ENCODE measurements at regions not wholly inside any gene's neighbourhood (a gene's known extent, or its start where the extent isn't known, plus 50 kb on each side); places are given as distances from the start of the nearest gene placed in this dataset.

GRCh38 chr12:61923152-61923551 lies 337.1 kb upstream of the USP15 start:
- peaks cover 2% of the 10 kb centered on the region for H3K27me3 Mint-ChIP-seq (ENCODE audit: unreplicated experiment)
- H3K9me3 Mint-ChIP-seq (ENCODE audit: unreplicated experiment) = no peaks in the 10 kb centered on the region
- no peak overlapping the region for H3K27ac Mint-ChIP-seq (ENCODE audit: unreplicated experiment)
- TF ChIP-seq CTCF (IDR thresholded peaks at IDR 0.05; ENCODE audit: unreplicated experiment) = no peak
- no peak for DNase-seq (ENCODE audit: low spot score)
- no peak overlapping the region for H3K4me3 Mint-ChIP-seq (ENCODE audit: unreplicated experiment)
- no peaks in the 10 kb centered on the region for H3K4me1 Mint-ChIP-seq (ENCODE audit: unreplicated experiment)
- no peaks in the 10 kb centered on the region for H3K36me3 Mint-ChIP-seq (ENCODE audit: low read depth, unreplicated experiment)

- Mint-ChIP-seq H3K36me3 (ENCODE audit: low read depth, unreplicated experiment) (no peaks in the 10 kb centered on the region), H3K27ac (ENCODE audit: unreplicated experiment) (no peak overlapping the region), H3K27me3 (ENCODE audit: unreplicated experiment) (no peaks in the 10 kb centered on the region), H3K4me1 (ENCODE audit: unreplicated experiment) (no peaks in the 10 kb centered on the region), H3K9me3 (ENCODE audit: unreplicated experiment) (no peaks in the 10 kb centered on the region), H3K4me3 (ENCODE audit: unreplicated experiment) (no peak overlapping the region)
- DNase-seq (ENCODE audit: low spot score) = no peak
- no peak for TF ChIP-seq CTCF (IDR thresholded peaks at IDR 0.05; ENCODE audit: unreplicated experiment)
Measured at GRCh38 chr12:61934564-61934963, 325.6 kb upstream of the USP15 start.

- Mint-ChIP-seq H3K4me1 (ENCODE audit: unreplicated experiment) (no peaks in the 10 kb centered on the region), H3K27me3 (ENCODE audit: unreplicated experiment) (peaks cover 4% of the 10 kb centered on the region), H3K27ac (ENCODE audit: unreplicated experiment) (no peak overlapping the region), H3K36me3 (ENCODE audit: low read depth, unreplicated experiment) (no peaks in the 10 kb centered on the region), H3K4me3 (ENCODE audit: unreplicated experiment) (no peak overlapping the region), H3K9me3 (ENCODE audit: unreplicated experiment) (no peaks in the 10 kb centered on the region)
- no peak for DNase-seq (ENCODE audit: low spot score)
- no peak for TF ChIP-seq CTCF (IDR thresholded peaks at IDR 0.05; ENCODE audit: unreplicated experiment)
Measured at GRCh38 chr12:61939977-61940376, 320.2 kb upstream of the USP15 start.

GRCh38 chr12:61956545-61956944 lies 303.7 kb upstream of the USP15 start:
- Mint-ChIP-seq H3K4me1 (ENCODE audit: unreplicated experiment) (no peaks in the 10 kb centered on the region), H3K27ac (ENCODE audit: unreplicated experiment) (no peak overlapping the region), H3K27me3 (ENCODE audit: unreplicated experiment) (no peaks in the 10 kb centered on the region), H3K9me3 (ENCODE audit: unreplicated experiment) (no peaks in the 10 kb centered on the region), H3K4me3 (ENCODE audit: unreplicated experiment) (no peak overlapping the region), H3K36me3 (ENCODE audit: low read depth, unreplicated experiment) (no peaks in the 10 kb centered on the region)
- no peak for DNase-seq (ENCODE audit: low spot score)
- no peak for TF ChIP-seq CTCF (IDR thresholded peaks at IDR 0.05; ENCODE audit: unreplicated experiment)

- H3K4me3 Mint-ChIP-seq (ENCODE audit: unreplicated experiment) = no peak overlapping the region
- no peaks in the 10 kb centered on the region for H3K36me3 Mint-ChIP-seq (ENCODE audit: low read depth, unreplicated experiment)
- H3K27me3 Mint-ChIP-seq (ENCODE audit: unreplicated experiment) = no peaks in the 10 kb centered on the region
- H3K4me1 Mint-ChIP-seq (ENCODE audit: unreplicated experiment) = peaks cover 3% of the 10 kb centered on the region
- no peak for TF ChIP-seq CTCF (IDR thresholded peaks at IDR 0.05; ENCODE audit: unreplicated experiment)
- H3K27ac Mint-ChIP-seq (ENCODE audit: unreplicated experiment) = no peak overlapping the region
- DNase-seq (ENCODE audit: low spot score) = no peak
- no peaks in the 10 kb centered on the region for H3K9me3 Mint-ChIP-seq (ENCODE audit: unreplicated experiment)
Measured at GRCh38 chr12:61974461-61974860, 285.7 kb upstream of the USP15 start.

Measured in endothelial cell (in vitro differentiated cells).